H1 (cell line): ENCODE measurements at regions not wholly inside any gene's neighbourhood (a gene's known extent, or its start where the extent isn't known, plus 50 kb on each side); places are given as distances from the start of the nearest gene placed in this dataset.

Source experiments
- CTCF ChIA-PET: fragments of 300-600 bp; sonication (Branson Sonifier 250); formaldehyde crosslinking; loops from one replicate; lab custom pipeline; 2021; ENCODE audit not compliant: partially characterized antibody; lab: Charles Lee
- POLR2A ChIA-PET: fragments of 300-600 bp; sonication (Branson Sonifier 250); formaldehyde crosslinking; loops from one replicate; lab custom pipeline; 2021; ENCODE audit warnings: inconsistent platforms; ENCODE audit not compliant: partially characterized antibody; lab: Charles Lee
- DNase-seq, 2 experiments: peaks; one replicate each; pipeline versions ENCODE4 v3.0.0 to v3.0.0-alpha.2; 2010 to 2022; ENCODE audit warnings: low spot score in 2 of 2, low read depth in 1 of 2, mixed read lengths in 1 of 2
- FAIRE-seq: peaks from 2 replicates; lab custom pipeline; 2011; peaks lifted over from hg19 to GRCh38; lab: Jason Lieb, UNC
- H2AFZ ChIP-seq: 2 replicates; pipeline ENCODE4 v1.8.1; 2012; ENCODE audit warnings: low read length, inconsistent platforms
- H2AK5ac ChIP-seq: 2 replicates; pipeline ENCODE4 v1.6.1; 2013; ENCODE audit warnings: low read depth, low read length
- H2BK120ac ChIP-seq: replicated peaks from 2 replicates; pipeline ENCODE3; 2013; ENCODE audit warnings: low read depth, low read length, inconsistent platforms
- H2BK12ac ChIP-seq: 2 replicates; pipeline ENCODE4 v1.6.1; 2013; ENCODE audit warnings: low read depth, low read length
- H2BK15ac ChIP-seq: 2 replicates; pipeline ENCODE4 v1.6.1; 2013; ENCODE audit warnings: low read length
- H2BK20ac ChIP-seq: 2 replicates; pipeline ENCODE4 v1.6.1; 2013; ENCODE audit warnings: low read length
- H2BK5ac ChIP-seq: 2 replicates; pipeline ENCODE4 v1.6.1; 2013; ENCODE audit warnings: low read depth, low read length
- H3K14ac ChIP-seq: 2 replicates; pipeline ENCODE4 v1.6.1; 2013; ENCODE audit warnings: inconsistent platforms; ENCODE audit not compliant: insufficient read length
- H3K18ac ChIP-seq: 2 replicates; pipeline ENCODE4 v1.6.1; 2013; ENCODE audit warnings: low read length; ENCODE audit errors: extremely low read depth
- H3K23ac ChIP-seq: 2 replicates; pipeline ENCODE4 v1.6.1; 2013; ENCODE audit warnings: inconsistent platforms; ENCODE audit not compliant: insufficient read length
- H3K23me2 ChIP-seq: 2 replicates; pipeline ENCODE4 v1.6.1; 2013; ENCODE audit warnings: low read depth, low read length
- H3K27ac ChIP-seq: 2 replicates; pipeline ENCODE4 v1.6.1; 2011; ENCODE audit warnings: low read depth, low read length, inconsistent platforms
- H3K27me3 ChIP-seq, 4 experiments: replicated peaks in 1 of 4; 1 replicate in 1 of 4; 2 replicates in 3 of 4; pipeline versions ENCODE4 v1.6.1 to v1.8.1; 2011 to 2013; ENCODE audit warnings: low read length in 3 of 4, mild to moderate bottlenecking in 3 of 4, inconsistent platforms in 2 of 4, mixed read lengths in 2 of 4, moderate library complexity in 1 of 4; ENCODE audit not compliant: control insufficient read depth in 3 of 4, insufficient read depth in 3 of 4; ENCODE audit errors: extremely low read depth in 1 of 4
- H3K36me3 ChIP-seq, 4 experiments: 2 replicates each; pipeline versions ENCODE4 v1.6.1 to v1.8.1; 2011 to 2013; ENCODE audit warnings: mild to moderate bottlenecking in 4 of 4, low read length in 3 of 4, moderate library complexity in 2 of 4, control low read depth in 1 of 4, inconsistent platforms in 1 of 4; ENCODE audit not compliant: insufficient read depth in 4 of 4, control insufficient read depth in 2 of 4
- H3K4ac ChIP-seq: replicated peaks from 2 replicates; pipeline ENCODE3; 2013; ENCODE audit warnings: low read length, low read depth, mixed read lengths, inconsistent platforms; ENCODE audit not compliant: insufficient read length
- H3K4me1 ChIP-seq, 4 experiments: replicated peaks in 1 of 4; 1 replicate in 1 of 4; 2 replicates in 3 of 4; pipeline versions ENCODE4 v1.6.1 to v1.8.1; 2011 to 2013; ENCODE audit warnings: low read length in 3 of 4, inconsistent platforms in 2 of 4, mixed read lengths in 1 of 4; ENCODE audit not compliant: insufficient read depth in 4 of 4, control insufficient read depth in 3 of 4
- H3K4me2 ChIP-seq, 2 experiments: 2 replicates each; pipeline versions ENCODE4 v1.6.1 to v1.8.1; 2011 to 2013; ENCODE audit warnings: low read depth in 2 of 2, low read length in 2 of 2, control low read depth in 1 of 2, inconsistent platforms in 1 of 2, mild to moderate bottlenecking in 1 of 2; ENCODE audit not compliant: insufficient read depth in 1 of 2
- H3K4me3 ChIP-seq, 4 experiments: fragments of 200-600, 300-600 bp in 1 of 4; sonication (generic), shearing (Covaris generic), sonication (Bioruptor Twin) in 1 of 4; 2 replicates each; pipeline versions ENCODE4 v1.5.1 to v1.8.1; 2011 to 2016; ENCODE audit warnings: low read length in 4 of 4, low read depth in 3 of 4, control low read depth in 2 of 4, inconsistent platforms in 2 of 4, mild to moderate bottlenecking in 2 of 4, mixed read lengths in 1 of 4, moderate library complexity in 1 of 4; ENCODE audit not compliant: insufficient read depth in 2 of 4; ENCODE audit errors: extremely low read depth in 1 of 4
- H3K56ac ChIP-seq: replicated peaks from 2 replicates; pipeline ENCODE3; 2013; ENCODE audit warnings: low read depth, mild to moderate bottlenecking, mixed read lengths, low read length, inconsistent platforms; ENCODE audit not compliant: insufficient read length
- H3K79me1 ChIP-seq: 2 replicates; pipeline ENCODE4 v1.6.1; 2013; ENCODE audit warnings: low read depth, low read length, control low read depth
- H3K79me2 ChIP-seq, 2 experiments: 2 replicates each; pipeline versions ENCODE4 v1.6.1 to v1.8.1; 2012 to 2013; ENCODE audit warnings: low read length in 2 of 2, mild to moderate bottlenecking in 2 of 2, inconsistent platforms in 1 of 2; ENCODE audit not compliant: insufficient read depth in 2 of 2, control insufficient read depth in 1 of 2
- H3K9ac ChIP-seq, 4 experiments: replicated peaks in 1 of 4; 1 replicate in 1 of 4; 2 replicates in 3 of 4; pipeline versions ENCODE4 v1.6.1 to v1.8.1; 2011 to 2013; ENCODE audit warnings: low read depth in 3 of 4, low read length in 3 of 4, control low read depth in 2 of 4, mild to moderate bottlenecking in 2 of 4, moderate library complexity in 2 of 4, inconsistent platforms in 1 of 4; ENCODE audit errors: extremely low read depth in 1 of 4
- H3K9me3 ChIP-seq, 2 experiments: 2 replicates each; pipeline versions ENCODE4 v1.6.1 to v1.8.1; 2012 to 2013; ENCODE audit warnings: mild to moderate bottlenecking in 2 of 2, moderate library complexity in 2 of 2, control low read depth in 1 of 2, inconsistent platforms in 1 of 2, low read depth in 1 of 2, low read length in 1 of 2, mixed read lengths in 1 of 2; ENCODE audit not compliant: insufficient read depth in 2 of 2
- H4K20me1 ChIP-seq, 2 experiments: replicated peaks in 1 of 2; 2 replicates each; pipeline versions ENCODE3 to v1.8.1; 2011 to 2013; ENCODE audit warnings: inconsistent platforms in 2 of 2, low read length in 2 of 2, mild to moderate bottlenecking in 1 of 2; ENCODE audit not compliant: insufficient read depth in 2 of 2, control insufficient read depth in 1 of 2
- H4K5ac ChIP-seq: 2 replicates; pipeline ENCODE4 v1.6.1; 2013; ENCODE audit warnings: low read length, low read depth, mixed read lengths, inconsistent platforms; ENCODE audit not compliant: insufficient read length
- H4K8ac ChIP-seq: 2 replicates; pipeline ENCODE4 v1.8.0; 2013; ENCODE audit warnings: mild to moderate bottlenecking, moderate library complexity, low read length, inconsistent platforms; ENCODE audit not compliant: insufficient read depth; ENCODE audit errors: extremely low read depth
- H4K91ac ChIP-seq: replicated peaks from 2 replicates; pipeline ENCODE3; 2013; ENCODE audit warnings: low read length, mixed read lengths, inconsistent platforms; ENCODE audit not compliant: insufficient read length
- SP4 ChIP-seq: IDR thresholded peaks from 2 replicates; pipeline ENCODE4 v1.6.1; 2012; ENCODE audit warnings: low read length, inconsistent platforms
- WGBS, 2 experiments: shearing (Covaris generic) in 1 of 2; methylation state at CpG; one replicate each; pipeline versions ENCODE4 v1.1.6 to v1.1.7; 2013 to 2015; ENCODE audit warnings: low lambda C conversion rate in 2 of 2, mixed read lengths in 2 of 2, inconsistent platforms in 1 of 2, low coverage in 1 of 2, missing lambda C conversion rate in 1 of 2; ENCODE audit not compliant: insufficient replicate concordance in 2 of 2, insufficient coverage in 1 of 2, insufficient read length in 1 of 2; ENCODE audit errors: extremely low coverage in 1 of 2, missing lambda C conversion rate in 1 of 2; 5-methylcytosine and 5-hydroxymethylcytosine counted together

DNA sequence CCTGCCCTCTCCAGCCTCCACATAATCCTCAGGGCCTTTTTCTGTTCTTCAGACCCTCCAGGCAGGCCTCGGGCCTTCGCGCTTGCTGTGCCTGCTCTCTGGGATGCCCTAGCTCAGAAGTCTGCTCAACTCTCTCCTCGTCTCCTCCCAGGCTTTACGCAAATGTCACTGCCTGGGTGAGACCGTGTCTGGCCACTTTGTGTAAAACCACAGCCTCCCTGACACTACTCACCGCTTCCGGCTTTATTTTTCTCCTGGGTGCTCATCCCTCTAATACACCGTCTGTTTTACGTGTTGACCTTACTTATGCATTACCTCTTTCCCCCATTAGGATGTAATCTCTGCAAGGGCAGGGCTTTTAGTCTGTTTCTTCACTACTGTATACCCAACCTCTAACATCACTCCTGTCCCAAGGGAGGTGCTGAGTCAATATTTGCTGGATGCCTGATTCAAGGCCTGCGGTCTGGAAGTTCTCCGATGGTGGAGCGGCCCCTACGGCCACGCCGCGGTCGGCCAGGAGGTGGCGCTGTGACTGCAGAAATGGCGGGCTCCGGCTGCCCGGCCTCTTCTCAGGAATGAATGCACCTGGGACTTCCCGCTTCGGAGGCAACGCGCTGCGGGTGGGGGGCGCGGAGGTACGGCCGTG, 58.2 kb upstream of the THY1 start:
- no peak overlapping the region for H3K56ac ChIP-seq
- H2BK120ac ChIP-seq, result no peak overlapping the region
- peak overlapping the region; percentile 93 for H4K91ac ChIP-seq
- no peak overlapping the region for H2BK20ac ChIP-seq
- no peaks in the 10 kb centered on the region; a peak in 2 of 7 replicates for H3K27me3 ChIP-seq
- 35% methylated on average over 31 of the region's 31 CpGs; no CpG with 5 or more reads in 1 of the 2 experiments for WGBS, 2 experiments
- H2BK12ac ChIP-seq, result peak overlapping the region; percentile 75; the same call in 1 of the 2 replicates
- no peaks in the 10 kb centered on the region for H3K36me3 ChIP-seq
- 0 out of 2 replicates have a peak overlapping the region, but pooled peaks have one; percentile 71 for H3K18ac ChIP-seq
- H2AFZ ChIP-seq, result peak overlapping the region; percentile 72; the same call in 1 of the 2 replicates
- no peak overlapping the region for H3K23ac ChIP-seq
- H3K79me2 ChIP-seq, result no peaks in the 10 kb centered on the region
- peaks cover 1% of the 10 kb centered on the region; the same call in 1 of the 2 replicates for H3K23me2 ChIP-seq
- H3K4me3 ChIP-seq, result peak overlapping the region in 2 of 4 experiments; percentile 19 to 50; a peak in 3 of 8 replicates
- no peak overlapping the region for H3K14ac ChIP-seq
- H3K9me3 ChIP-seq, result no peaks in the 10 kb centered on the region
- peak in 1 of 2 experiments; percentile 100 for DNase-seq
- peak; percentile 58 for FAIRE-seq
- ChIA-PET POLR2A (interaction anchor here (1.2 kb wide), 1 partner anchor 85 kb away, joined by 3 read pairs; no protein-coding TSS in a partner anchor), CTCF (interaction anchor here (0.6 to 9.8 kb wide), 49 partner anchors 10 to 632 kb away, joined by 3 to 160 read pairs (median 4); partner anchors contain the start of genes THY1 and USP2)
- H4K20me1 ChIP-seq, result peaks cover 0 to 5% of the 10 kb centered on the region in 2 experiments
- peak overlapping the region; percentile 52; the same call in 1 of the 2 replicates for H2BK5ac ChIP-seq
- no peaks in the 10 kb centered on the region for H3K79me1 ChIP-seq
- H2BK15ac ChIP-seq, result peak overlapping the region; percentile 61; the same call in 1 of the 2 replicates
- H2AK5ac ChIP-seq, result no peak overlapping the region
- H4K5ac ChIP-seq, result no peak overlapping the region
- peak overlapping the region in 1 of 2 experiments; percentile 73; a peak in 3 of 4 replicates for H3K4me2 ChIP-seq
- H3K4me1 ChIP-seq, result 0 out of 7 replicates have a peak, but pooled peaks cover 0 to 2% (median 0%) of the 10 kb centered on the region in 4 experiments
- no peak overlapping the region for H3K4ac ChIP-seq
- H4K8ac ChIP-seq, result peak overlapping the region; percentile 45; the same call in 1 of the 2 replicates
- no peak overlapping the region for H3K9ac ChIP-seq
- H3K27ac ChIP-seq, result no peak overlapping the region
- no peak for TF ChIP-seq SP4
